ENCODE measurements at regions not wholly inside any gene's neighbourhood (a gene's known extent, or its start where the extent isn't known, plus 50 kb on each side); places are given as distances from the start of the nearest gene placed in this dataset.

DNA sequence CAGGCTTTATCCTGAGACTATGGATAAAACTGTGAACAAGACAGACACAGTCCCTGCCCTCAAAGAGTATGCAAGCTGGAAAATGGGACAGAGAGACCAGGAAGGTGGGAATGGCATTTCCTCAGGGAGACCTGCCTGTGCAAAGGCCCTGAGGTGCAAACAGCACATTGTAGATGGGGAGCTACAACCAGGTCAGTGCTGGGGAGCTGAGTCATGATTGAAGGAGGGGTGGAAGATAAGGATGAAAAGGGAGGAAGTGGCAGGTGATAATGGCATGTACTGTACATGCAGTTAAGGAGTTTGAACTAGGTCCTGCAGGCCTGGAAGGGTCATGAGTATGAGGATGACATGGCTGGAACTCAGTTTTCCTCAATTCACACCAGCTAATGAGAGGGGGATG, 75.5 kb upstream of the BOD1 start:
- DNase-seq, result no peak

DNA sequence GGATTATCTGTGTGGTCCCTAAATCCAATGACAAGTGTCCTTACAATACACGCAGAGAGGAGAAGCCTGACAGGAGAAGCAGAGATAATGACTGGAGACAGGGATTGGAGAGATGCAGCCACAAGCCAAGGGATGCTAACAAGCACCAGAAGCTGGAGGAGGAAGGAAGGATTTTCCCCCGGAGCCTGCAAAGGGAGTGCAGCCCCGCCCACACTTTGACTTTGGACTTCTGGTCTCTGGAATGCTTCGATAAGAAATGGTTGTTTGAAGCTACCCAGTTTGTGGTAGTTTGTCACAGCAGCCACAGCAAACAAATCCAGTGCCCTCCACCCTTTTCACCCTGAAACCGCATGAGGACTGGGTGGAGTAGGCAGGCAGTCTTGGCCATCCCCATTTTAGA, 77.2 kb upstream of the BOD1 start:
- DNase-seq, result no peak

DNA sequence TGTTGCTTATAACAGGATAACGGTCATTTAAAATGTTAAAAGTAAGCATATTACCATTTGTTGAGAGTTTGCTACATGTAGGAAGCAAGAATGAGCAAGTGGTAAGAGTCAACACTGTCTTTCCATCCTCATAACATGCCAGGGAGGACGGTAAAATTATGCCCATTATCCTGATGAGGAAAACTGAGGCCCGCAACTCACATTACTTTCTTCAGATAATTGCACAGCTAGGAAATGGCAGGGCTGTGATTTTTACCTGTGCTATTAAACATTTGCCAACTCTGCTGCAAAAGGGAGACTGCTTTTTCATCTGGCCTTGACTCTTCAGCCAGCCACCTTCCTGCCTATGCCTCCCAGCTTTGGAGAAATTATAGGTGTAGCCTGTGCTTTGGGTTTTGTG, 79.8 kb upstream of the BOD1 start:
- no peak for DNase-seq

DNA sequence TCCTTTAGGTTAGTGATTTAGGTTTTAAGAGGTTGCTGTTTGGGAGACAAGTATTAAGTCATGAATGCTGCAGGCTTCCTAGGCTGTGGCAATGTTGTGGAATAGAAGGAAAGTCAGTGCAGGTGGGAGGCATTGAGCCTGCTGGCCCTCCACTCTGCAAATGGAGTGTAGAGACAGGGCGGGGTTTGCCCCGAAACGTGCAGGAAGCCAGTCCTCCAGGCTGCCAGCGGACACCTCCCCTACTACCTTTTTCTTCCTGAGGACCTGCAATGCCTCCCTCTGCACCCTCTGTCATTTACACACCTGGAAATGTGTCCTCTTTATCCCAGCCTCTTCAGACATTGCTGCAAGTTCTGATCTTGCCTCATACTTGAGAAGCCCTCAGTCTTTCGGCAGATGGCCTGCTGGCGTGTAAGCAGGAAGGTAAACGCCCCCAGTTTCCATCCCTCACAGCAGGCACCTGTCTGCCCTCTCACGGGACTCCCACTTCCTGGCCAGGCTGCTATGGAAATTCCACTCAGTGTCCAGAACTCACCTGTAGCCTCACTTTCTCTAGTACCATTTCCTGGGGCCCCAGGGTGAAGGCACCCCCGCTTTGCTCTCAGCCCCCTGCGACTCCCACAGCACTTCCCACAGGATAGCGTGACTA, 81.6 kb upstream of the BOD1 start:
- DNase-seq, result no peak

DNA sequence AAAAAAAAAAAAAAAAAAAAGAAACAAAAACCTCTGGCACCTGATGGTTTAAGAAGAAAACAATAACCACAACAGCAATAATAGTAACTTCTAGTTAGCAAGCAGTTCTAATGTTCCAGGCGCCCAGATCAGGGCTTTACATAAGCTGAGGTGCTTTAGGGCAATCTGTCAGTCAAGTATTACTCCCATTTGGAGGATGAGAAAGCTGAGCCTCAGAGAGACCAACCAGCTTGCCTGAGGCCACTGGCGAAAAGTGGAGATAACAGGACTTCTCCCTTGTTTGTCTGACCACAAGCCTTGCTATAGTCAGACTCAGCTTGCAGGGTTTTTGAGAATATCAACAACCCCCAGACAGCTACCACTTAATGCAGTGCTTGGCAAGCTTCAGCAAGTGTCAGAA, 83.5 kb upstream of the BOD1 start:
- DNase-seq, result no peak

DNA sequence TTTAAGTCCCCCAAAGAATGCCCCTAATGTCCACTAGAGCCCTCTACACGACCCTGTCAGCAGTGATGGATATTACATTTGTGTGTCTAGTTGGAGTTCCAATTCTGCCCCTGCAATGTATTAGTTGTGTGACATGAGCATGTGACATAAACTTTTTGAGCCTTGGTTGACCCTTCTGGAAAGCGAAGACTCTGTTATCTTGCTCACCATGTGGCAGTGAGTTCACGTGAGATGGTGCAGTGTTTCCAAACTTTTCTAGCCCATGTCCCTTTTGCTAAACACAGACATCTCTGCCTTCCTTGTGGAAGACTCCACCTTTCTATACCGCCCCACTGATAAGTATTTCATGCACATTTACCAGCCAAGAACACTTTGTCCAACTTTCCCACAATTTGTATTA, 87.0 kb upstream of the BOD1 start:
- no peak for DNase-seq

DNA sequence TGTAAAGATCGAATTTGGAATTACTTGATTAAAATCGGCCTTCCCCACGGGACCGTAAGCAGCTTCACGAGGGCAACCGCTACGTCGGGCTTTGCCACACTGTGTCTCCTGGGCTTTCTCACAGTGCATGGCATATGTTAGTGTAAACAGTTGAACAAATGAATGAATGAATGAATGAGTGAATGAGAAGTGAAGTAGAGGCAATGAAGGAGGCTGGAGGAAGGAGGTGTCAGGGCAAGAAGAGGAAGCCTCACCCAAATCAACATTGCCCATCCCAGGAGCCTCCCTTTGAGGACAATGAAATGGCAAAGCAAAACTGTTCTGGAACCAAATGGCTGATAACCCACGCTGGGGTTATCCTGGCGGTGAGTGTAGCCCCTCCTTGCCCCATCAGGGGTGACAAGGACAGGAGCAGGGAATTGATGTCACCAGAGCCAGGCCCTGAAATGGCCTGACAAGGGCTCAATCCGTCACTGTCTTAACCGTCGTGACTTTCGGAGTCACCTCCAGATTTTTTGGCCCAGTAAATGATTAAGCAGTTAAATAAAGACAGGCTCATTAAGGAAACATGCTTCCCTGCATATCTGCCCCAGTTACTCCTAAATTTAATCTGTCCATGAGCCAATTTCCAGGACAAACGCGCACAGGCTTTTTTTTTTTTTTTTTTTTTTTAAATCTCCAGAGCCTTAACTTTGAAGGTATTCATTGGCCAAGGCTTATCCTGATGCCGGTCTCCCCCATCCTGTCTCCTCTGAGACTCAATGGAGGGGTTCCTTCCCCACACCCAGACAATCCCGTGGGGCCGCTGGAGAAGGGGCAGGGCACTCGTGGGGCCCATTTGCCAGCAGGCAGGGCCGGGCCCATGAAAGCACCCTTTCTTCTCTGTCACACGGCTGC, 88.4 kb upstream of the BOD1 start:
- DNase-seq, result no peak

DNA sequence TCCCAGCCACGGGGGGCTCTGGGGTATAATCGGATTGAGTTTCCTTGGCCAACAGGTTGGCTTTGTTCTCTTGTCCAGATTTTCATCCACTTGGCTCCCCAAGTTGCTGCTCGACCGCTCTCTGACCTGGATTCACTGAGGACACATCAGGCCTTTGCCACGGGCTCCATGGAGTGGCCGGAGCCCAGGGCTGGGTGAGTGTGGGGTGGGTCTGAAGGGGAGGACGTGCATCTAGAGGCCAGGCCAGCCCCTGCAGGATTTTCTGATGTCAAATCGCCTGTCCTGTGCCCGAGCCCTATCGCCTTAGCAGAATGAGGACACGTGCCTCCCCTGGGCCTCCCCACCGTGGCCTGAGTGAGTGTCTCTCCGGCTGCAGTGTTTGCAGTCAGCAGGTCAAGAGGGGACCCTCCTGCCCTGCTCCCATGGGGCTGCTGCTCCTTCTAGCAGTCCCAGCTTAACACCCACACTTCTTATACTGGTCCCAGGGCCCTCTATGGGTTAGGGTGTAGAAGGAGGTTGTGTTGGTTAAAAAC, 89.1 kb upstream of the BOD1 start:
- DNase-seq, result no peak

DNA sequence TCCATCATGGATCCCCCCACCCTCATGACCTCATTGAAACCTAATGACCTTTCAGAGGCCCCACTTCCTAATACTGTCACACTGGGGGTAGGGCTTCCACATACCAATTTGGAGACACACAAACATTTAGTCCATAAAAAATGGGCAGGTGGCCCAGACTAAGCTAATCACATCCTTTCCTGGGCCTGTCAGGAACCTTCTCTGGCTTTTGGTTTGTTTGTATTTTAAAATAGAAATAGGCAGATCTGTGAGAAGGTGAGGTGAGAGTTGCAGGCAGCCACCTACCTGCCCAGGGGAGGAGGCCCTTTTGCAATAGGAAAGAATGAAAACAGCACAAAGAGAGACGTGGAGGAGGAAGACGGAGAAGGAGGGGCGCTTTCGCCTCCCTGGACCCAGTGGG, 90.2 kb upstream of the BOD1 start:
- no peak for DNase-seq

DNA sequence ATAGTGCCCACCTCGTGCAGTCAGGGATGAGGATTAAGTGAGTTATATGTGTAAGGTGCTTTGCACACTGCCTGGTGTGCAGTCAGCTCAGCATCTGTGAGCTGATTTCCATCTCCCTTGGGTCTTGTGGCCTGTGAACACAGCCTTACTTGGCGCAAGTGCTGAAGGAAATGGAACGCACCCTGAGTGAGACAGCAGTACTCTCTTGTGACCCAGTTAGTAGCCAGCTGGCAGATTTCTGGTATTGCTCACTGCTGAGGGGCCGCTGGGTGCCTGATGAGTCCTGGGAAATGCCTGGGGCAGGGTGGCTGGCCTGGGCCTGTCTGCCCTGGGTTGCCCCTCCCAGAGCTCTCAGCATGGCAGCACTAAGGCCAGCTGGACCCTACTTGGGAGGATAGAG, 90.9 kb upstream of the BOD1 start:
- no peak for DNase-seq

DNA sequence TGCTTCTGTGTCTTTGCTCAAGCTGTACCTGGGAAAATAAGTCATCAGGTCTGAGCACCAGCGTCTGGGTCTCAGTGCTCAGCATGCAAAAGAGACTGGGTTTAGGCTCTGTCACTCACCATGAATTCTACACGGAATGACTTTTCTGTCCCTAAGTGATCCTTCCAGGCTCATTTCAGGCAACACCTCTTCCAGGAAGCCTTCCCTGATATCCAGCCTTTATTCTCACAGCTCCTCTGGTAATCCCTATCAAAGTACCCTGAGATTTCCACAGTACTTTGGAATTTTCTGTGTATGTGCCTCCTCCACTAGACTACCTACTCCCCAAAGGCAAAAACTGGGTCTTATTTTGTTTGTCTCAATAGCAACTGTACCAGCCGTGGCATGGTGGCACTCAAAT, 92.7 kb upstream of the BOD1 start:
- DNase-seq, result no peak

DNA sequence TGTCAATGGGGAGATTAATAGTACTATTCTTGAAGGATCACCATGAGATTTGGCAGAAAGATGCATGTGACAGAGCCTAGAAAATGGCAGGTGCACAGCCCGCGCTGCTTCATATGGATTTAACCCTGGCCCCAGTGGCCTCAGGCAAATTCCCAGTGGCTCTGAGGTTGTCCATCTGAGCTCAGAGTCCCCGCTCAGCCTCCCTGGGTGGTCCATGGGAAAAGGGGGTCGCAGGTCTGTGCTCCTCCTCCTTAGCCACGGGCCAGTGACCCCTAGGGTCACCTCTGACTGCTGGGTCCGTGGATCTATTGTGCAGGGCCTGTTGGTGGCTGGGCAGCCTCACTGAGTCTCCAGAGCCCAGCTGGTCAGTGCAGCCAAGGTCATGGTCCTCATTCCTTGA, 93.3 kb upstream of the BOD1 start:
- DNase-seq, result no peak

DNA sequence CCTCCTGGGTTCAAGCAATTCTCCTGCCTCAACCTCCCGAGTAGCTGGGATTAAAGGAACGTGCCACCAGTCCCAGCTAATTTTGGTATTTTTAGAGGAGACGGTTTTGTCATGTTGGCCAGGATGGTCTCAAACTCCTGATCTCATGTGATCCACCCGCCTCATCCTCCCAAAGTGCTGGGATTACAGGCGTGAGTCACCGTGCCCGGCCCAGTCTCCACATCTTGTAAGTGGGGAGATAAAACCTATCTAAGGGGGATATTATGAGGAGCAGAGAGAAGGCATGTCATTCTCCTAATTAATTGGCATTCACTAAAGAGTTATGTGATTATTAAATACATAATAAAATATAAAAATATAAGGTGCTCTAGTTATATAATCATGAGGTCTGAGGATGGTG, 94.1 kb upstream of the BOD1 start:
- DNase-seq, result no peak

DNA sequence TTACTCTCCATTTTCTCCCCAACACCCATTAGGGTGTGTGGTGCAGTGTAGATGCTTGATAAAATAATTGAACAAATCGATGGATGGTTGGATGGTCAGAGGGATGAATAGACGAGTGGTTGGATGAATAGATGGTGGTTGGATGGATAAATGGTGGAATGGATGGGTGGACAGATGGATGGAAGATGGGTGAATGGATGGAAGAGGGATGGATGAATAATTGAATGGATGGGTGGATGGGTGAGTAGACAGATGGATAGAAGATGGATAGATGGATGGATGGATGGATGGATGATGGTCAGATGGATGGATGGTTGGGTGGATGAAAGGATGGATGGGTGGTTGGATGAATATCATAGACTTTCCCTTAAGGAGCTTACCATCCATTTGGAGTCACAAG, 95.0 kb upstream of the BOD1 start:
- DNase-seq, result no peak

DNA sequence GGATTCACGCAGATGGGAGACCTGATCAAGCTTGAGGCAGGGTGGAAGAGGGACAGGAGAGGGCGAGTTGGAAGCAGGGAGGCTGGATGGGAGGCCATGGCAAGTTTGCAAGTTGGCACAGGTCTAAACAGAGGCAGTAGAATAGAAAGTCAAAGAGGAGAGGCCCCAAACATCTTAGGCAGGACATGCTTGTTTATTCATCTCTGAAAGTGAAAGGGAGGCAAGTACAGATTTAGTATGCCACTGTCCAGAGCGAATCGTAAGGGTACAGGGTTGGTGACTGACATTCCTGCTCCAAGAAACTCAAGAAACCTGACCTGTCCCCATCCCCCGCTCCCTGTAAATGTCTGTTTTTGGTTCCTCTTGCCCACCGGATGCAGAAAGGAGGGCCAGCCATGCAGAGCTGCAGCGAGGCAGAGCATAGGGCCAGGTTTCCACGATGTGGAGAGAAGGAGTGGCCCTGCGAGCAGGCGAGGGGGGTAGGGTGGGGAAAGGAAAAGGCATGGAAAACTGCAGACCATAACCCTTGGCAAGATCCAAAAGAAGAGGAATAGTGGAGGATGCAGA, 96.2 kb upstream of the BOD1 start:
- no peak for DNase-seq

DNA sequence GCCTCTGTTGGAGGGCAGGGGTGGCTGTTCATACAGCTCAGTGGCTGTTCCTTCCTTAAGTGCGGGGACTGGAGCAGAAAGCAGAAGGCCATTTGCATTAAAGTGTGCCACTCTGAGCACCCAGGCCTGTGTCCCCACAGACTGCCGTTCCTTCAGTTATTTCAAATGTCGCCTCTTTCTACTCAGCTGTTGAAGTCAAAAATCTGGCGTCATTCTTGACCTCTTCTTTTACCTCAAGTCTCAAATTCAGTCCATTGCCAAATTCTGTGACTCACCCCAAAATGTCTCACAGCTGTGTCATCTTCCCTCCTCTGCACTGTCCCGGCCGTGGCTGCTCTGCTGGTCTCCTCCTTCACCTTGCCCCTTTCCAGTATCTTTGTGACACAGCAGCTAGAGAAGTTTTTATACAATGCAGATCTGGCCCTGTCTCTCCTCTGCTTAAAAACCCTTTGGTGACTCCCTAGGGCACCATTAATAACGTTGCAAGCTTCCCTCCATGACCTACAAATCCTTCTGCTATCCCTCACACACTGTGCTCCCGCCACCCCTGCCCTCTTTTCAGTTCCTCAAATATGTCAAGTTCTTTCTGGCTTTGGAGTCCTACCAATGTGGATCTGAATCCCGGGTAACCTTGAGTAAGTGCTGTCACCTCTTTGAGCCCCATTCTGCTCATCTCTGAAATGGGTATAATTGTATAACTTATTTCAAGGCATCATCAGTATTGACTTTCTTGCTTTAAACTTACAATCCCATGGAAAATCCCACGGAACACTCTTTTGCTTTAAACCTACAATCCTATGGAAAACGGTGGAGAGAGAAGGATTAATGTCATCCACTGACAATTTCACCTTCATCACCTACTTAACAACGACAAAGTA, 98.3 kb upstream of the BOD1 start:
- no peak for DNase-seq

DNA sequence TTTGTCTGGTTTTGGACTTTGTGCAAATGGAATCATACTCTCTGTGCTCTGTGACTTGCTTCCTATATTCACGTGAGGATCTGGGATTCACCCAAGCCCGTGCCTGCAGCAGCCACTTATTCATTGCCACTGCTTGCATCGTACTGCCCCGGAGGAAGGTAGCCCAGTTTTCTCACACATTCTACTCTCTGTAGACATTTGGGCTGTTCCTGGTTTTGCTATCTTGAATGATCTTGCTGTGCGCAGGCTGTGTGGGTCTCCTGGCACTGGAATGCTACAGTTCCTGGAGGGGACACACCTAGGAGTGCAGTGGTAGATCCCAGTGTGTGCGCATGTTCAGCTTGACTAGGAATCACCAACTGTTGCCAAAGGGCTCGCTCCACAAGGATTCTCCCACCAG, 99.2 kb upstream of the BOD1 start:
- peak in 1 of 2 experiments; percentile 9 for DNase-seq

DNA sequence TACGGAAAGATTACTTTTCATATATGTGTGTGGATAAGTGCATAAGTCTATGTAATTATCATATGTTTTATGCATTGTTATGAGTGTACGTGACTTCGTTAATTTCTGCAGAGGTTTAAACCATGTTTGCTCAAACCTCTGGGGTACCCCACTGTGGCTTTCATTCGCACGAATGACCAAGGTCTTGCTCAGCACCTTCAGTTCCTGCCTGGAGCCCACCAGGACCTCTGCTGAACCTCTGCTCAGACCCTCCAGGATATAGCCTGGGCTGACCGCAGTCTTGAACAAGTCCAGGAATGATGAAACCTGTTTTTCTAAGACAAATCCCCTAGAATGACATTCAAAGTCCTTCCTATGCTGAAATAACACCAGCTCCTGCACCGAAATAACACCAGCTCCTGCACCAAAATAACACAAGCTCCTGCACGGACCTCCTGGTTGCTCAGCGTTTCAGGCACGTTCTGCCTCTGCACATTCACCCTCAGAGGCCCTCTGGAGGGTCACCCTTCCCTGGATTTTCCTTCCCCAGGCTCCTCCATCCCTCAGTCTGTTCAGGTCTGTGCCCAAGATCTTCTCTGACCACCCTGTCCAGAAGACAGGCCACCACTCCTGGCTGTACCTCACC, 99.7 kb upstream of the BOD1 start:
- DNase-seq, result no peak

DNA sequence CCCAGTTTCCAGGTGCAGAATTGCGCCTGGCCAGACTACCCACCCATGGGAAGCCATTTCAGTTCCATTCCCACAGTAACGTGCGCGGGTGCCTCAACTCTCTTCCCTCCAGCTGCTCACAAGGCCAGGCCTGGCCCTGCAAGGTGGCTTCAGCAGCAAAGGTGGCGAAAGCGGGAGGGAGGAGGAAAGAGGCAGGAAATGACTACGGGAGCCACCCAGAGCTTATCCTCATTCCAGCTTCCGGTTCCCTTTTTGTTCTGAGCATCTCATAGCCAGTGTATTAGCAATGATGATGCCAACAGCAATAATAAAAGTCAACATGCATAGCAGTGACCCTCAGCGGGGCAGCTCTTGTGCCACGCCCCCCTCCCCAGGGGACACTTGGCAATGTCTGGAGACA, 101.5 kb upstream of the BOD1 start:
- DNase-seq, result no peak

DNA sequence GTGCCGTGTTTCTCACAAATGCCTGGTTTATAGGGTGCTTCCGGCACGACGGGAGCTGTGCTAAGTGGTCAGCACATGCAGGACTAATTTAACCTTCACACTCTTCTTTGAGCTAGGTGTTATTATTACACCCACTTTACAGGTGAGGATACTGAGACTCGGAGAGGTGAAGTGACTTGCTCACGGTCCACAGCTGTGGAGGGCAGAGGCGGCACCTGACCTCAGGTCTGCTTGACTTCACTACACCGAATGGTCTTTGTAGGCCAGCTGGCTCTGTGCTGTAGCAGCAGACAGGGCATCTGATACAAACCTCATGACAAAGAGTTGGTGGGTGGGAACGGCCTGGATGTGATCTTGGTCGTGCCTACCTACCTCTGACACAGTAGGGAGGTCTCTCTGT, 102.0 kb upstream of the BOD1 start:
- DNase-seq, result no peak

DNA sequence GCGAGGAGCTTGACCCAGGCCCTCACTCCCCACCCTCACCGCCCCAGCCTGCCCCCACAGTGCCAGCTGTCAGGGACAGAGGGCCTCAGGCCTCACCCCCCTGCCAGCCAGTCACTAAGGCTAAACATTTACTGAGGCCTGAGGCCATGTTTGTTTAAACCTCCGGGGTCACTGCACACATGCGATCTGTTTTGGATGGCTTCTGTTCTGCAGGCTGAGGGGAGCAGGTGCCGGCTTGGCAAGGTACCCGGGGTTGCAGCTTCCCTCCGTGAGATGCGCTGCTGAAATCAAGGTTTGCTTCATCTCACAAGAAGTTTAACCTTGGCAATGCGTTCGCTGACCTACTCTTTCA, 103.3 kb upstream of the BOD1 start:
- no peak for DNase-seq

DNA sequence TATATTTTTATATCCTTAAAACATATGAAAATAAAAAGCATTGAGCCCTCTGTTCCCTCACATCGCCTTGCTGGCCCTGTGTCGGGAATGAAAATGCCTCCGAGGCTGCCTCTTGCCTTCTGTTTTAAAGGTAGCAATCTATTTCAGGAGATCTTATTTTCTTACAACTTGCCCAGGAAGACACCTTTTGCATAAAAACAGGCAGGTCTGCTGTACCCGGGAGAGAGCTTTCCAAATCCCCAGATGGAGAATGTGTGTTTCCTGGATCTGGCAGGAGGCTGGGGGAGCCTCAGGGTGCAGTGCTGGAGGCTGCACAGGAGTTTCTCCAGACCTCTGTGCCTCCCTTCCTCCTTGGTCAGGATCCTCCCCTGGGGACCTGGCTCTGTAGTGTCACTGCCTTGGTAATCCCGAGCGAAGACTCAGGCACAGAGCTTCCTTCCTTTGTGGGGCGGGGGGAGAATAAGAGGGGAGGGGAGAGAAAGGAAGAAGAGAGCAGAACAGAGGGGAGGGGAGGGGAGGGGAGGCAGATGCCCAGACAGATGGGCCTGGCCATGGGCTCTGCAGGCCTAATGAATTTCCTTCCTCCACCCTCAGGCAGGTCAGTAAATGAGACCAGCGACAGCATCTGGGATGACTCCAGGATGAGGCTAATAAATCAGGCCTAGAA, 104.0 kb upstream of the BOD1 start:
- no peak for DNase-seq

Data from NCI-H1930 (cell line).